NOMO-1 treated with dmso at 0.1 percent for 144 hours (cell line): ENCODE measurements at regions not wholly inside any gene's neighbourhood (a gene's known extent, or its start where the extent isn't known, plus 50 kb on each side); places are given as distances from the start of the nearest gene placed in this dataset.
"Not testable (repeated sequence)": the region's sequence is repeated elsewhere in the genome, so short reads cannot be mapped to it uniquely, and the experiment has no call there.

Experiments
- DNase-seq: peaks from one replicate; lab custom pipeline; 2025; ENCODE audit not compliant: unreplicated experiment; lab: John Stamatoyannopoulos, UW

- no peak for DNase-seq
Measured at GRCh38 chr1:58931024-58931423, 147.2 kb upstream of the JUN start.

- DNase-seq = no peak
Measured at GRCh38 chr1:58931756-58932155, 147.9 kb upstream of the JUN start.

- DNase-seq = peak; percentile 78
Measured at GRCh38 chr1:58932859-58933598, 149.2 kb upstream of the JUN start.

DNA sequence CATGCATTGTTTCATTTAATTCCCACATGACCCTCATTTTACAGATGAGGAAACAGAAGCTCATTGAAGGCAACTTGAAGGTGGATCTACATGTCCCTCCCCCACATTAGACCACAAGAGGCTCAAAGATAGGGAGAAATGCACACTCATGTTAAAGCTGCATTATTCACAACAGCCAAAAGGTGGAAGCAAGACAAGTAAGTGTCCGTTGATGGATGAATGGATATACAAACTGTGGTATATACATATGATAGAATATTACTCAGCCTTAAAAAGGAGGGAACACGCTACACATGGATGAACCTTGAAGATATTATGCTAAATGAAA is 149.7 kb upstream of the JUN start:
- no peak for DNase-seq

DNA sequence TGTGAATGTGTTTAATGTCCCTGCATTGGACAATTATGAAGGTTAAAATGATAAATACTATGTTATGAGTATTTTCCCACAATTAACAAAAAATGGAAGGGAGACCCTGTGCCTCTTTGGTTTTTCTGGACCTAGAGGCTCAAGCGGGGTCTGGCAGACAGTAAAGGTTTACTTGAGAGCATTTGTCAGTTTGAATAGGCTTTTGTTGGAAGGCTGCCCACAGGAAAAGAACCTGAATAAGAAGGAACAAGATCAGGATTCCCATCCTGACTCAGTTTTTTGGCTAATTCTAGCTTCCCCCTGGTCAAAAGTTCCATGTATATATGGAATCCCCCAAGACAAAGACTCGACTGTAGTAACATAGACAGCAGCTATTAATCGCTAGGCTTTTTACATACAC is 150.9 kb upstream of the JUN start:
- DNase-seq = no peak

- DNase-seq = no peak
Measured at GRCh38 chr1:58936973-58937372, 153.1 kb upstream of the JUN start.

DNA sequence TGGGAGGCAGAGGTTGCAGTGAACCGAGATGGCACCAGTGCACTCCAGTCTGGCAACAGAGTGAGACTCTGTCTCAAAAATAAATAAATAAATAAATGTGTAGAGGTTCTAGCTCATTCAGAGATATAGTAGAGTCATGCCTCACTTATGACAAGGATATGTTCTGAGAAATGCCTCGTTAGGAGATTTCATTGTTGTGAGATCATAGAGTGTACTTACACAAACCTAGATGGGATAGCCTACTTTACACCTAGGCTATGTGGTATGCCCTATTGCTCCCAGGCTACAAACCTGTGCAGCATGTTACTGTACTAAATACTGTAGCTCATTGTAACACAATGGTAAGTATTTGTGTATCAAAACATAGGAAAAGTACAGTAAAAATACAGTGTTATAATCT is 155.3 kb upstream of the JUN start:
- no peak for DNase-seq

- no peak for DNase-seq
Measured at GRCh38 chr1:58939666-58940370, 156.0 kb upstream of the JUN start.

GRCh38 chr1:58941471-58942289 is 157.8 kb upstream of the JUN start:
- DNase-seq = no peak

- DNase-seq = no peak
Measured at GRCh38 chr1:58942759-58943191, 158.9 kb upstream of the JUN start.

- no peak for DNase-seq
Measured at GRCh38 chr1:58943776-58944175, 159.9 kb upstream of the JUN start.

GRCh38 chr1:58944439-58944838 is 160.6 kb upstream of the JUN start:
- no peak for DNase-seq

DNA sequence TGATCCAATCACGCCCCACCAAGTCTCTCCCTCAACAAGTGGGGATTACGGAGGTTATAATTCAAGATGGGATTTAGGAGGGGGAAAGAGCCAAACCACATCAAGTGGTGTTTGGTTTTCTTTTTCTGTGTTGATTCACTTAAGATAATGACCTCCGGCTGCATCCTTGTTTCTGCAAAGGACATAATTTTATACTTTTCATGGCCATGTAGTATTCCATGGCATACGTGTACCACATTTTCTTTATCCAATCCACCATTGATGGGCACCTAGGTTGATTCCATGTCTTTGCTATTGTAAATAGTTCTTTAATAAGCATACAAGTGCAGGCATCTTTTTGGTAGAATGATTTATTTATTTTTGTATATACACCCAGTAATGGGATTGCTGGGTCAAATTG is 162.5 kb upstream of the JUN start:
- DNase-seq = no peak

- no peak for DNase-seq
Measured at GRCh38 chr1:58948671-58949070, 164.8 kb upstream of the JUN start.

- DNase-seq = no peak
Measured at GRCh38 chr1:58949551-58950220, 165.8 kb upstream of the JUN start.

DNA sequence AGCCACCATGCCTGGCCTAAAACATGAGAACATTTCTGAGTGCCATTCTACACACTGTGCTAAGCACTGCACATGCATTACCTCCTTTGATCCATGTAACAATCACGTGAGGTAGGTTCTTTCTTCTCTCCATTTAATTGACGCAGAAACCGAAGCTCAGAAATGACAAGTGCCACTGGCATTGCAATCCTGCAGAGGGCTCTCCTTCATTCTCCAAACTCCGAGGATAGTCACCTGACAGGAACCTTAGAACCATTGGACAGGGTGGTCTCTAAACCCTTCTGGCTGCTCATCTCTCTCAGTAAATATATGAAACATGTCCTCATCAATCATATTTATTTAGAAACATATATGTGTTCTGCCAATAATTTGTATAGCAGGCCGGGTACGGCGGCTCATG is 167.1 kb upstream of the JUN start:
- no peak for DNase-seq

DNA sequence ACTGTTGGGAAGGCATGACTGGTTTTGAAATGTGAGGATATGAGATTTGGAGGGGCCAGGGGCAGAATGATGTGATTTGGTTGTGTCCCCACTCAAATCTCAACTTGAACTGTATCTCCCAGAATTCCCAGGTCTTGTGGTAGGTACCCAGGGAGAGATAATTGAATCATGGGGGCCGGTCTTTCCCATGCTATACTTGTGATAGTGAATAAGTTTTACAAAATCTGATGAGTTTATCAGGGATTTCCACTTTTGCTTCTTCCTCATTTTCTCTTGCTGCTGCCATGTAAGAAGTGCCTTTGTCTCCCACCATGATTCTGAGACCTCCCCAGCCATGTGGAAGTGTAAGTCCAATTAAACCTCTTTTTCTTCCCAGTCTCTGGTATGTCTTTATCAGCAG is 170.1 kb upstream of the JUN start:
- DNase-seq = not testable (repeated sequence)

DNA sequence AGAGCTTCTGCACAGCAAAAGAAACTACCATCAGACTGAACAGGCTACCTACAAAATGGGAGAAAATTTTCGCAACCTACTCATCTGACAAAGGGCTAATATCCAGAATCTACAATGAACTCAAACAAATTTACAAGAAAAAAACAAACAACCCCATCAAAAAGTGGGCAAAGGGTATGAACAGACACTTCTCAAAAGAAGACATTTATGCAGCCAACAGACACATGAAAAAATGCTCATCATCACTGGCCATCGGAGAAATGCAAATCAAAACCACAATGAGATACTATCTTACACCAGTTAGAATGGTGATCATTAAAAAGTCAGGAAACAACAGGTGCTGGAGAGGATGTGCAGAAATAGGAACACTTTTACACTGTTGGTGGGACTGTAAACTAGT is 179.4 kb upstream of the JUN start:
- DNase-seq = not testable (repeated sequence)

DNA sequence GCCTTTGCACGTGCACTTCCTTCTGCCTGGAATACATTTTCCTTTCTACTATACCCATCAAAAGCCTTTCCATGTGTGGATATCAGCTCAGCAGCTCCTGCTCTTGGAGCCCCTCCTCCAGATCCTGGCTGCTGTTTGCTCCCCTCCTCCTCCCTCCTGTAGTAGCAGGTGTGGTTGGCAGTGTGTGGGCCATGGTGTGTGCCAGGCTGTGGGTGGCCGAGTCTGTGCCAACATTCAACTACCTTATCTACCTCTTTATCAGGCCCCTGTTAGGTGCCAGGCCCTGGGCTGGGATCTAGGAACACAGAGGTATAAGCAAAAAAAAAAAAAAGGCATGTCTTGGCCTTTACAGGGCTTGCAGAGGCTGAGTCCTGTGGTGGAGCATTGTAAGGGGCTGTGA is 180.6 kb upstream of the JUN start:
- DNase-seq = no peak

DNA sequence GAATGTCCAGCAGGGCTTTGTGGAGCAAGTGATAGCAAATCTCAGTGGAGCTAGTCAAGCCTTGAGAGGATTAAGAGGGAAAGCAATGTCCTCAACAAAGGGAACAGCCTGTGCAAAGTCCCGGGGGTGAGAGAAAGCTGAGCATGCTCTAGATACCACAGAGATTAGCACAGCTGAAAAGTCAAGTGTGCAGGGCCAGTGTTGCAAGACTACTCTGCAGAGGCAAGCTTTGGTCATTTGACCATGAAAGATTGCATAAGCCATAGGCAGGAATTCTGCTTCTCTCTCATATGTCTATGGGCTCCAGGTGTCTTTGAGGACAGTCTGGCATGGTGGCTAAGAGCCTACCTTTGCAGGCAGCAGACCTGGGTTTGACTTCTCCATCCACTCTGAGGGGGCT is 181.0 kb upstream of the JUN start:
- DNase-seq = no peak

- DNase-seq = no peak
Measured at GRCh38 chr1:58966103-58966916, 182.5 kb upstream of the JUN start.
